Liver (tissue), 8 donors: ENCODE measurements at regions not wholly inside any gene's neighbourhood (a gene's known extent, or its start where the extent isn't known, plus 50 kb on each side); places are given as distances from the start of the nearest gene placed in this dataset.

Experiments used
- DNase-seq: peaks from one replicate; pipeline ENCODE4 v3.0.0-alpha.2; 2017; ENCODE audit warnings: low spot score
- H3K27ac ChIP-seq, 2 donors: one replicate each; pipeline ENCODE4 v1.7.0; 2013; ENCODE audit warnings: inconsistent platforms in 2 of 2, low read length in 2 of 2, control low read depth in 1 of 2, low read depth in 1 of 2, mild to moderate bottlenecking in 1 of 2
- H3K27me3 ChIP-seq, 4 donors: one replicate each; pipeline versions ENCODE4 v1.6.1 to v1.7.0; 2013; ENCODE audit warnings: low read length in 3 of 4, inconsistent platforms in 1 of 4, mild to moderate bottlenecking in 1 of 4, moderate library complexity in 1 of 4; ENCODE audit not compliant: control insufficient read depth in 4 of 4, insufficient read depth in 4 of 4
- H3K36me3 ChIP-seq, 4 donors: one replicate each; pipeline versions ENCODE4 v1.6.1 to v1.7.0; 2013; ENCODE audit warnings: low read length in 3 of 4, mild to moderate bottlenecking in 3 of 4, low read depth in 1 of 4, moderate library complexity in 1 of 4; ENCODE audit not compliant: control insufficient read depth in 4 of 4, insufficient read depth in 3 of 4
- H3K4me1 ChIP-seq, 4 donors: one replicate each; pipeline versions ENCODE4 v1.6.1 to v1.7.0; 2013; ENCODE audit warnings: low read length in 3 of 4, mild to moderate bottlenecking in 3 of 4, moderate library complexity in 1 of 4; ENCODE audit not compliant: control insufficient read depth in 4 of 4, insufficient read depth in 4 of 4
- H3K4me3 ChIP-seq, 3 donors: one replicate each; pipeline versions ENCODE4 v1.6.1 to v1.7.0; 2013; ENCODE audit warnings: low read length in 3 of 3, control low read depth in 1 of 3, low read depth in 1 of 3, mild to moderate bottlenecking in 1 of 3
- H3K9ac ChIP-seq, 2 donors: one replicate each; pipeline ENCODE4 v1.7.0; 2013; ENCODE audit warnings: low read length in 2 of 2, mild to moderate bottlenecking in 2 of 2, moderate library complexity in 2 of 2, control low read depth in 1 of 2, low read depth in 1 of 2
- H3K9me3 ChIP-seq, 4 donors: one replicate each; pipeline versions ENCODE4 v1.6.1 to v1.7.0; 2013; ENCODE audit warnings: low read length in 3 of 4; ENCODE audit not compliant: control insufficient read depth in 4 of 4
- FOXA1 ChIP-seq: IDR thresholded peaks from 2 replicates; pipeline ENCODE4 v1.6.1; 2016; ENCODE audit warnings: antibody characterized with exemption
- FOXA2 ChIP-seq: IDR thresholded peaks from 2 replicates; pipeline ENCODE4 v1.6.1; 2016; ENCODE audit warnings: antibody characterized with exemption
- GABPA ChIP-seq, 2 donors: IDR thresholded peaks in 1 of 2; conservative IDR thresholded peaks in 1 of 2; 2 replicates each; pipeline ENCODE4 v1.6.1; 2016; ENCODE audit warnings: antibody characterized with exemption in 2 of 2, mild to moderate bottlenecking in 1 of 2, moderate library complexity in 1 of 2
- HNF4A ChIP-seq, 2 donors: conservative IDR thresholded peaks; 2 replicates each; pipeline ENCODE4 v1.6.1; 2016; ENCODE audit warnings: antibody characterized with exemption in 2 of 2, mild to moderate bottlenecking in 2 of 2
- HNF4G ChIP-seq: IDR thresholded peaks from 2 replicates; pipeline ENCODE4 v1.6.1; 2016; ENCODE audit warnings: antibody characterized with exemption
- JUND ChIP-seq, 2 donors: IDR thresholded peaks; 2 replicates each; pipeline ENCODE4 v1.6.1; 2016; ENCODE audit warnings: antibody characterized with exemption in 2 of 2
- NR2F2 ChIP-seq: IDR thresholded peaks from 2 replicates; pipeline ENCODE4 v1.6.1; 2016; ENCODE audit warnings: antibody characterized with exemption
- RAD21 ChIP-seq, 2 donors: IDR thresholded peaks; 2 replicates each; pipeline ENCODE4 v1.6.1; 2016; ENCODE audit warnings: antibody characterized with exemption in 2 of 2, mild to moderate bottlenecking in 2 of 2
- RXRA ChIP-seq, 2 donors: IDR thresholded peaks; 2 replicates each; pipeline ENCODE4 v1.6.1; 2017 to 2018; ENCODE audit warnings: antibody characterized with exemption in 2 of 2, mild to moderate bottlenecking in 1 of 2
- SP1 ChIP-seq: IDR thresholded peaks from 2 replicates; pipeline ENCODE4 v1.6.1; 2018; ENCODE audit warnings: antibody characterized with exemption, mild to moderate bottlenecking
- TAF1 ChIP-seq: conservative IDR thresholded peaks from 2 replicates; pipeline ENCODE4 v1.6.1; 2016; ENCODE audit warnings: antibody characterized with exemption, mild to moderate bottlenecking
- YY1 ChIP-seq: IDR thresholded peaks from 2 replicates; pipeline ENCODE4 v1.6.1; 2016; ENCODE audit warnings: antibody characterized with exemption, mild to moderate bottlenecking
- WGBS: extraction: QIAGEN DNeasy Blood & Tissue Kit; methylation state at CpG from one replicate; pipeline ENCODE4 v1.1.7; 2013; 5-methylcytosine and 5-hydroxymethylcytosine counted together
- TF ChIP-seq, protein P1 (sequence below): IDR thresholded peaks from 2 replicates; pipeline ENCODE4 v1.6.1; 2016; ENCODE audit warnings: antibody characterized with exemption
- TF ChIP-seq, protein P2 (sequence below): IDR thresholded peaks from 2 replicates; pipeline ENCODE4 v1.6.1; 2016; ENCODE audit warnings: antibody characterized with exemption
- TF ChIP-seq, protein P3 (sequence below): IDR thresholded peaks from 2 replicates; pipeline ENCODE4 v1.6.1; 2016; ENCODE audit warnings: antibody characterized with exemption
- TF ChIP-seq, protein P4 (sequence below): fragments of 150-350 bp; IDR thresholded peaks from 2 replicates; pipeline ENCODE4 v1.5.1; 2017; ENCODE audit warnings: improper control_type of control experiment, low read depth, low read length; ENCODE audit not compliant: missing input control
- TF ChIP-seq, protein P5 (sequence below): IDR thresholded peaks from 2 replicates; pipeline ENCODE4 v1.6.1; 2016; ENCODE audit warnings: antibody characterized with exemption, mild to moderate bottlenecking
- donor health status: healthy.
- donor health status: healthy.
- donor health status: healthy.
- donor health status: healthy.
- donor health status: healthy.

DNA sequence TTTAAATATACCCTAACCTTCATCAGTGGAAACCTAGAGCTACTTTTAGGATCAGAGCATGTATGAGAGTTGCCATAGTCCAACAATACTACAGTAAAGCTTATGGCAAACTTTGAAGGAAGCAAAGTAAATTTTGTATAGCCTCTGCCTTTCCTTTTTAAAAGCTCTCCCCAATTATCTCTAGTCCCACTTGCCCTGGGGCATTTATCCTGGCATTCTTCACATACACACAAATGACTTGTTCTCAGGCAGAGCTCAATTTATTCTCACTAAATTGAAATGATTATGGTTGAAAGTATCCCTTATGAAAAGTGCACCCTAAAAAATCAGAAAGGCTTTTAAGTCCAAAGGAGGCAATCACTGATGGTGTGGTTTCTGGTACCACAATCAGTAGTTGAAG, 94.1 kb upstream of the UFM1 start (continued):
- TF ChIP-seq, protein P1, sequence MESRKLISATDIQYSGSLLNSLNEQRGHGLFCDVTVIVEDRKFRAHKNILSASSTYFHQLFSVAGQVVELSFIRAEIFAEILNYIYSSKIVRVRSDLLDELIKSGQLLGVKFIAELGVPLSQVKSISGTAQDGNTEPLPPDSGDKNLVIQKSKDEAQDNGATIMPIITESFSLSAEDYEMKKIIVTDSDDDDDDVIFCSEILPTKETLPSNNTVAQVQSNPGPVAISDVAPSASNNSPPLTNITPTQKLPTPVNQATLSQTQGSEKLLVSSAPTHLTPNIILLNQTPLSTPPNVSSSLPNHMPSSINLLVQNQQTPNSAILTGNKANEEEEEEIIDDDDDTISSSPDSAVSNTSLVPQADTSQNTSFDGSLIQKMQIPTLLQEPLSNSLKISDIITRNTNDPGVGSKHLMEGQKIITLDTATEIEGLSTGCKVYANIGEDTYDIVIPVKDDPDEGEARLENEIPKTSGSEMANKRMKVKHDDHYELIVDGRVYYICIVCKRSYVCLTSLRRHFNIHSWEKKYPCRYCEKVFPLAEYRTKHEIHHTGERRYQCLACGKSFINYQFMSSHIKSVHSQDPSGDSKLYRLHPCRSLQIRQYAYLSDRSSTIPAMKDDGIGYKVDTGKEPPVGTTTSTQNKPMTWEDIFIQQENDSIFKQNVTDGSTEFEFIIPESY, result no peak
- TF ChIP-seq YY1, result no peak
- no peak for TF ChIP-seq TAF1
- TF ChIP-seq HNF4G, result no peak
- TF ChIP-seq FOXA1, result no peak

DNA sequence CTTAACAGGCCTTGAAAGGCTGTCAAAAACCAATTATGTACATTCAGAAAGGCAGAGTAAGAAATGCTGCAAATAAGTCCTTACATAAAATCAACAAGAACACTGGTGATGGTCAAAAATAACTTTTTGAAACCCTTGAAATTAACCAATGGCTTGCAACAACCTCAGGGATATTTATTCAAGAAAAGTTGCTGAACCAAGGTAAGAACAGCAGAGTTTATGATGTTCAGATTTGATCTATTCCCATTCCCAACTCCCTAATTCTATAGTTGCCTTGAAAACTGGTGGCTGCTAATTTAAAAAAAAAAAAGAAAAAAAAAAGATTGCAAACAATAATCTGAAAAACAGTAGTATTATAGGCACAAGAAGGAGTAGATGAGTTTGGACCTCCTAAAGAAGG, 109.8 kb upstream of the UFM1 start:
- H3K4me1 ChIP-seq, result no peaks in the 10 kb centered on the region
- H3K36me3 ChIP-seq, result no peaks in the 10 kb centered on the region
- no peak overlapping the region for H3K4me3 ChIP-seq
- H3K9me3 ChIP-seq, result no peaks in the 10 kb centered on the region
- no peaks in the 10 kb centered on the region for H3K27me3 ChIP-seq
- no peak for DNase-seq
- no peak for TF ChIP-seq RAD21 (IDR thresholded peaks at IDR 0.05)
- no peak for TF ChIP-seq HNF4A (conservative IDR thresholded peaks at IDR 0.05)
- no peak for TF ChIP-seq FOXA2
- TF ChIP-seq, protein P1, result no peak
- TF ChIP-seq, protein P2, sequence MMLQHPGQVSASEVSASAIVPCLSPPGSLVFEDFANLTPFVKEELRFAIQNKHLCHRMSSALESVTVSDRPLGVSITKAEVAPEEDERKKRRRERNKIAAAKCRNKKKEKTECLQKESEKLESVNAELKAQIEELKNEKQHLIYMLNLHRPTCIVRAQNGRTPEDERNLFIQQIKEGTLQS, result no peak
- no peak for TF ChIP-seq HNF4G
- no peak for TF ChIP-seq RXRA (IDR thresholded peaks at IDR 0.05)
- TF ChIP-seq GABPA (IDR thresholded peaks at IDR 0.05 in 1 of 2, conservative IDR thresholded peaks at IDR 0.05 in 1 of 2), result no peak
- TF ChIP-seq TAF1, result no peak
- no peak overlapping the region for H3K27ac ChIP-seq
- H3K9ac ChIP-seq, result no peak overlapping the region

DNA sequence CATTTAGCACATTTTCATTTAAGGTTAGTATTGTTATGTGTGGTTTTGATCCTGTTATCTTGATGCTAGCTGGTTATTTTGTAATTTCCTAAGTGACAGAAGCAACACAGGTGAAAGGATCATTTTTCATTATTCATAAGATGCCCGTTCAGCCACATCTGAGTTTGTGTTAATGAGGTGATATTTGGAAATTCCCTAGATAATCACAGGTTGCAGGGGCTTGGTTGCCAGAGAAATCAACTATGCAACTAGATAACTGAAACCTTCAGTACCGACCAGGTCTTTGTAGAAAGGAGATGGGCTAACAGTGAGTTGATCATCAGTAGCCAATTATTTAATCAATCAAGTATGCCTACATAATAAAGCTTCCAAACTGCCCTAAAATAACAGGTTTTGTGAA, 121.3 kb upstream of the UFM1 start:
- H3K27ac ChIP-seq, result no peak overlapping the region
- H3K4me1 ChIP-seq, result no peaks in the 10 kb centered on the region
- H3K9ac ChIP-seq, result no peak overlapping the region
- no peaks in the 10 kb centered on the region for H3K36me3 ChIP-seq
- DNase-seq, result no peak
- no peak overlapping the region for H3K4me3 ChIP-seq
- WGBS, result 68% methylated on average over 2 of the region's 2 CpGs
- no peaks in the 10 kb centered on the region for H3K9me3 ChIP-seq
- no peaks in the 10 kb centered on the region for H3K27me3 ChIP-seq
- TF ChIP-seq SP1, result no peak
- TF ChIP-seq, protein P3, sequence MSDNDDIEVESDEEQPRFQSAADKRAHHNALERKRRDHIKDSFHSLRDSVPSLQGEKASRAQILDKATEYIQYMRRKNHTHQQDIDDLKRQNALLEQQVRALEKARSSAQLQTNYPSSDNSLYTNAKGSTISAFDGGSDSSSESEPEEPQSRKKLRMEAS, result no peak
- no peak for TF ChIP-seq JUND (IDR thresholded peaks at IDR 0.05)
- no peak for TF ChIP-seq YY1

DNA sequence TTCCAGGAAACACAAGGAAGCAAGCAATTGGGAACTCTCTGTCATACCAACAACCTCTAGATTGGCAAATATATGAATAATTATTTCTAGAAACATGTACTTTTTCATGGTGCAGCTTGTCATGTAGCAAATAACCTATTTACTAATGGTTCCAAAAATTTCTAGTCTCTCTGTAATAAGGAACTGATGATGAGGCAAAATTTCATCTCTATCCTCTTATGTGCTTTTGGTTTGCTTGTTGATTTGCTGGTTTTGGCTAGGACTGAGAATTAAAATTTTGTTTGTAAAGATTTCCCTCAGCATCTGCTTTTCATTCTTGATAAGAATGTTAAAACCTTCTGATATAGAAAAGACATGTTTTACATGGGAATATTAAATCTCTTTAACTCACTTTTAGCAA, 123.2 kb upstream of the UFM1 start:
- Histone ChIP-seq H3K36me3 (no peaks in the 10 kb centered on the region), H3K27me3 (no peaks in the 10 kb centered on the region), H3K4me1 (no peaks in the 10 kb centered on the region), H3K27ac (no peak overlapping the region), H3K9ac (no peak overlapping the region), H3K4me3 (no peak overlapping the region), H3K9me3 (no peaks in the 10 kb centered on the region)
- no peak for DNase-seq
- TF ChIP-seq HNF4G (no peak), NR2F2 (no peak), GABPA (IDR thresholded peaks at IDR 0.05 in 1 of 2, conservative IDR thresholded peaks at IDR 0.05 in 1 of 2) (no peak), RXRA (IDR thresholded peaks at IDR 0.05) (no peak), YY1 (no peak), JUND (IDR thresholded peaks at IDR 0.05) (no peak), FOXA1 (no peak)
- TF ChIP-seq, protein P4, sequence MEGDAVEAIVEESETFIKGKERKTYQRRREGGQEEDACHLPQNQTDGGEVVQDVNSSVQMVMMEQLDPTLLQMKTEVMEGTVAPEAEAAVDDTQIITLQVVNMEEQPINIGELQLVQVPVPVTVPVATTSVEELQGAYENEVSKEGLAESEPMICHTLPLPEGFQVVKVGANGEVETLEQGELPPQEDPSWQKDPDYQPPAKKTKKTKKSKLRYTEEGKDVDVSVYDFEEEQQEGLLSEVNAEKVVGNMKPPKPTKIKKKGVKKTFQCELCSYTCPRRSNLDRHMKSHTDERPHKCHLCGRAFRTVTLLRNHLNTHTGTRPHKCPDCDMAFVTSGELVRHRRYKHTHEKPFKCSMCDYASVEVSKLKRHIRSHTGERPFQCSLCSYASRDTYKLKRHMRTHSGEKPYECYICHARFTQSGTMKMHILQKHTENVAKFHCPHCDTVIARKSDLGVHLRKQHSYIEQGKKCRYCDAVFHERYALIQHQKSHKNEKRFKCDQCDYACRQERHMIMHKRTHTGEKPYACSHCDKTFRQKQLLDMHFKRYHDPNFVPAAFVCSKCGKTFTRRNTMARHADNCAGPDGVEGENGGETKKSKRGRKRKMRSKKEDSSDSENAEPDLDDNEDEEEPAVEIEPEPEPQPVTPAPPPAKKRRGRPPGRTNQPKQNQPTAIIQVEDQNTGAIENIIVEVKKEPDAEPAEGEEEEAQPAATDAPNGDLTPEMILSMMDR, result no peak
- TF ChIP-seq, protein P5, sequence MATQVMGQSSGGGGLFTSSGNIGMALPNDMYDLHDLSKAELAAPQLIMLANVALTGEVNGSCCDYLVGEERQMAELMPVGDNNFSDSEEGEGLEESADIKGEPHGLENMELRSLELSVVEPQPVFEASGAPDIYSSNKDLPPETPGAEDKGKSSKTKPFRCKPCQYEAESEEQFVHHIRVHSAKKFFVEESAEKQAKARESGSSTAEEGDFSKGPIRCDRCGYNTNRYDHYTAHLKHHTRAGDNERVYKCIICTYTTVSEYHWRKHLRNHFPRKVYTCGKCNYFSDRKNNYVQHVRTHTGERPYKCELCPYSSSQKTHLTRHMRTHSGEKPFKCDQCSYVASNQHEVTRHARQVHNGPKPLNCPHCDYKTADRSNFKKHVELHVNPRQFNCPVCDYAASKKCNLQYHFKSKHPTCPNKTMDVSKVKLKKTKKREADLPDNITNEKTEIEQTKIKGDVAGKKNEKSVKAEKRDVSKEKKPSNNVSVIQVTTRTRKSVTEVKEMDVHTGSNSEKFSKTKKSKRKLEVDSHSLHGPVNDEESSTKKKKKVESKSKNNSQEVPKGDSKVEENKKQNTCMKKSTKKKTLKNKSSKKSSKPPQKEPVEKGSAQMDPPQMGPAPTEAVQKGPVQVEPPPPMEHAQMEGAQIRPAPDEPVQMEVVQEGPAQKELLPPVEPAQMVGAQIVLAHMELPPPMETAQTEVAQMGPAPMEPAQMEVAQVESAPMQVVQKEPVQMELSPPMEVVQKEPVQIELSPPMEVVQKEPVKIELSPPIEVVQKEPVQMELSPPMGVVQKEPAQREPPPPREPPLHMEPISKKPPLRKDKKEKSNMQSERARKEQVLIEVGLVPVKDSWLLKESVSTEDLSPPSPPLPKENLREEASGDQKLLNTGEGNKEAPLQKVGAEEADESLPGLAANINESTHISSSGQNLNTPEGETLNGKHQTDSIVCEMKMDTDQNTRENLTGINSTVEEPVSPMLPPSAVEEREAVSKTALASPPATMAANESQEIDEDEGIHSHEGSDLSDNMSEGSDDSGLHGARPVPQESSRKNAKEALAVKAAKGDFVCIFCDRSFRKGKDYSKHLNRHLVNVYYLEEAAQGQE, result no peak
